H1 (cell line): ENCODE measurements at regions not wholly inside any gene's neighbourhood (a gene's known extent, or its start where the extent isn't known, plus 50 kb on each side); places are given as distances from the start of the nearest gene placed in this dataset.

Source experiments
- FOSL1 ChIP-seq: IDR thresholded peaks from 2 replicates; pipeline ENCODE4 v1.6.1; 2011; ENCODE audit warnings: mild to moderate bottlenecking, low read depth, low read length, moderate library complexity; ENCODE audit not compliant: insufficient read depth
- TF ChIP-seq, protein P1 (sequence below), 3 experiments: IDR thresholded peaks; 1 replicate in 2 of 3; 2 replicates in 1 of 3; pipeline versions ENCODE4 v1.5.1 to v1.6.1; 2011; ENCODE audit warnings: low read length in 3 of 3, mild to moderate bottlenecking in 3 of 3, inconsistent platforms in 2 of 3, low read depth in 1 of 3, moderate library complexity in 1 of 3; ENCODE audit not compliant: insufficient read depth in 1 of 3; ENCODE audit errors: control extremely low read depth in 1 of 3
- TF ChIP-seq, protein P2 (sequence below): fragments of 300-600 bp; sonication (generic); IDR thresholded peaks from 2 replicates; pipeline ENCODE4 v1.7.1; 2012; ENCODE audit warnings: low read length, moderate library complexity, mild to moderate bottlenecking, inconsistent platforms; ENCODE audit not compliant: insufficient replicate concordance

DNA sequence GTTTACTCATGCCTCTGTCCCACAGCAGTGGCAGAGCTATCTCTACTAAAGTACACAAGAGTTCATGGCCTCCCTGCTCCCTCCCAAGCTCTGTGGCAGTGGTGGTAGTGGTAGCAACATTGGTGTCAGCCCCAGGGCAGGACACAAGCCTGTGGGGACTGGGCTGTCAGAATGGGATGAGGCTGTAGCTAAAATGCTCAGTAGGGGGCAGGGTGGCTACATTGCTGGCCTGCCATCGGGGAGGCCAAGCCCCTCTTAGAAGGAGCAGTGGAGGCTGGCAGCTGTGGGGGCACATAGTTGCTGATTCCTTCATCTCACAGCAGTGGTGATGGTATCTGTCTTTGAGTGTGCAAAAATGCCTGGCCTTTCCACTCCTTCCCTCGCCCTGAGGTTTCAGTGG, 461.7 kb downstream of the PCDH18 start (continued):
- TF ChIP-seq, protein P1, sequence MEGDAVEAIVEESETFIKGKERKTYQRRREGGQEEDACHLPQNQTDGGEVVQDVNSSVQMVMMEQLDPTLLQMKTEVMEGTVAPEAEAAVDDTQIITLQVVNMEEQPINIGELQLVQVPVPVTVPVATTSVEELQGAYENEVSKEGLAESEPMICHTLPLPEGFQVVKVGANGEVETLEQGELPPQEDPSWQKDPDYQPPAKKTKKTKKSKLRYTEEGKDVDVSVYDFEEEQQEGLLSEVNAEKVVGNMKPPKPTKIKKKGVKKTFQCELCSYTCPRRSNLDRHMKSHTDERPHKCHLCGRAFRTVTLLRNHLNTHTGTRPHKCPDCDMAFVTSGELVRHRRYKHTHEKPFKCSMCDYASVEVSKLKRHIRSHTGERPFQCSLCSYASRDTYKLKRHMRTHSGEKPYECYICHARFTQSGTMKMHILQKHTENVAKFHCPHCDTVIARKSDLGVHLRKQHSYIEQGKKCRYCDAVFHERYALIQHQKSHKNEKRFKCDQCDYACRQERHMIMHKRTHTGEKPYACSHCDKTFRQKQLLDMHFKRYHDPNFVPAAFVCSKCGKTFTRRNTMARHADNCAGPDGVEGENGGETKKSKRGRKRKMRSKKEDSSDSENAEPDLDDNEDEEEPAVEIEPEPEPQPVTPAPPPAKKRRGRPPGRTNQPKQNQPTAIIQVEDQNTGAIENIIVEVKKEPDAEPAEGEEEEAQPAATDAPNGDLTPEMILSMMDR (IDR thresholded peaks at IDR 0.05; ENCODE audit: control extremely low read depth in 1 of 3, insufficient read depth in 1 of 3, low read depth in 1 of 3, low read length in 3 of 3), result peak; percentile 23 to 51 (median 45); a peak in 3 of 4 replicates
- TF ChIP-seq FOSL1, result no peak
- TF ChIP-seq, protein P2, sequence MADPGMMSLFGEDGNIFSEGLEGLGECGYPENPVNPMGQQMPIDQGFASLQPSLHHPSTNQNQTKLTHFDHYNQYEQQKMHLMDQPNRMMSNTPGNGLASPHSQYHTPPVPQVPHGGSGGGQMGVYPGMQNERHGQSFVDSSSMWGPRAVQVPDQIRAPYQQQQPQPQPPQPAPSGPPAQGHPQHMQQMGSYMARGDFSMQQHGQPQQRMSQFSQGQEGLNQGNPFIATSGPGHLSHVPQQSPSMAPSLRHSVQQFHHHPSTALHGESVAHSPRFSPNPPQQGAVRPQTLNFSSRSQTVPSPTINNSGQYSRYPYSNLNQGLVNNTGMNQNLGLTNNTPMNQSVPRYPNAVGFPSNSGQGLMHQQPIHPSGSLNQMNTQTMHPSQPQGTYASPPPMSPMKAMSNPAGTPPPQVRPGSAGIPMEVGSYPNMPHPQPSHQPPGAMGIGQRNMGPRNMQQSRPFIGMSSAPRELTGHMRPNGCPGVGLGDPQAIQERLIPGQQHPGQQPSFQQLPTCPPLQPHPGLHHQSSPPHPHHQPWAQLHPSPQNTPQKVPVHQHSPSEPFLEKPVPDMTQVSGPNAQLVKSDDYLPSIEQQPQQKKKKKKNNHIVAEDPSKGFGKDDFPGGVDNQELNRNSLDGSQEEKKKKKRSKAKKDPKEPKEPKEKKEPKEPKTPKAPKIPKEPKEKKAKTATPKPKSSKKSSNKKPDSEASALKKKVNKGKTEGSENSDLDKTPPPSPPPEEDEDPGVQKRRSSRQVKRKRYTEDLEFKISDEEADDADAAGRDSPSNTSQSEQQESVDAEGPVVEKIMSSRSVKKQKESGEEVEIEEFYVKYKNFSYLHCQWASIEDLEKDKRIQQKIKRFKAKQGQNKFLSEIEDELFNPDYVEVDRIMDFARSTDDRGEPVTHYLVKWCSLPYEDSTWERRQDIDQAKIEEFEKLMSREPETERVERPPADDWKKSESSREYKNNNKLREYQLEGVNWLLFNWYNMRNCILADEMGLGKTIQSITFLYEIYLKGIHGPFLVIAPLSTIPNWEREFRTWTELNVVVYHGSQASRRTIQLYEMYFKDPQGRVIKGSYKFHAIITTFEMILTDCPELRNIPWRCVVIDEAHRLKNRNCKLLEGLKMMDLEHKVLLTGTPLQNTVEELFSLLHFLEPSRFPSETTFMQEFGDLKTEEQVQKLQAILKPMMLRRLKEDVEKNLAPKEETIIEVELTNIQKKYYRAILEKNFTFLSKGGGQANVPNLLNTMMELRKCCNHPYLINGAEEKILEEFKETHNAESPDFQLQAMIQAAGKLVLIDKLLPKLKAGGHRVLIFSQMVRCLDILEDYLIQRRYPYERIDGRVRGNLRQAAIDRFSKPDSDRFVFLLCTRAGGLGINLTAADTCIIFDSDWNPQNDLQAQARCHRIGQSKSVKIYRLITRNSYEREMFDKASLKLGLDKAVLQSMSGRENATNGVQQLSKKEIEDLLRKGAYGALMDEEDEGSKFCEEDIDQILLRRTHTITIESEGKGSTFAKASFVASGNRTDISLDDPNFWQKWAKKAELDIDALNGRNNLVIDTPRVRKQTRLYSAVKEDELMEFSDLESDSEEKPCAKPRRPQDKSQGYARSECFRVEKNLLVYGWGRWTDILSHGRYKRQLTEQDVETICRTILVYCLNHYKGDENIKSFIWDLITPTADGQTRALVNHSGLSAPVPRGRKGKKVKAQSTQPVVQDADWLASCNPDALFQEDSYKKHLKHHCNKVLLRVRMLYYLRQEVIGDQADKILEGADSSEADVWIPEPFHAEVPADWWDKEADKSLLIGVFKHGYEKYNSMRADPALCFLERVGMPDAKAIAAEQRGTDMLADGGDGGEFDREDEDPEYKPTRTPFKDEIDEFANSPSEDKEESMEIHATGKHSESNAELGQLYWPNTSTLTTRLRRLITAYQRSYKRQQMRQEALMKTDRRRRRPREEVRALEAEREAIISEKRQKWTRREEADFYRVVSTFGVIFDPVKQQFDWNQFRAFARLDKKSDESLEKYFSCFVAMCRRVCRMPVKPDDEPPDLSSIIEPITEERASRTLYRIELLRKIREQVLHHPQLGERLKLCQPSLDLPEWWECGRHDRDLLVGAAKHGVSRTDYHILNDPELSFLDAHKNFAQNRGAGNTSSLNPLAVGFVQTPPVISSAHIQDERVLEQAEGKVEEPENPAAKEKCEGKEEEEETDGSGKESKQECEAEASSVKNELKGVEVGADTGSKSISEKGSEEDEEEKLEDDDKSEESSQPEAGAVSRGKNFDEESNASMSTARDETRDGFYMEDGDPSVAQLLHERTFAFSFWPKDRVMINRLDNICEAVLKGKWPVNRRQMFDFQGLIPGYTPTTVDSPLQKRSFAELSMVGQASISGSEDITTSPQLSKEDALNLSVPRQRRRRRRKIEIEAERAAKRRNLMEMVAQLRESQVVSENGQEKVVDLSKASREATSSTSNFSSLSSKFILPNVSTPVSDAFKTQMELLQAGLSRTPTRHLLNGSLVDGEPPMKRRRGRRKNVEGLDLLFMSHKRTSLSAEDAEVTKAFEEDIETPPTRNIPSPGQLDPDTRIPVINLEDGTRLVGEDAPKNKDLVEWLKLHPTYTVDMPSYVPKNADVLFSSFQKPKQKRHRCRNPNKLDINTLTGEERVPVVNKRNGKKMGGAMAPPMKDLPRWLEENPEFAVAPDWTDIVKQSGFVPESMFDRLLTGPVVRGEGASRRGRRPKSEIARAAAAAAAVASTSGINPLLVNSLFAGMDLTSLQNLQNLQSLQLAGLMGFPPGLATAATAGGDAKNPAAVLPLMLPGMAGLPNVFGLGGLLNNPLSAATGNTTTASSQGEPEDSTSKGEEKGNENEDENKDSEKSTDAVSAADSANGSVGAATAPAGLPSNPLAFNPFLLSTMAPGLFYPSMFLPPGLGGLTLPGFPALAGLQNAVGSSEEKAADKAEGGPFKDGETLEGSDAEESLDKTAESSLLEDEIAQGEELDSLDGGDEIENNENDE, result no peak
